H1 (cell line): ENCODE measurements at regions not wholly inside any gene's neighbourhood (a gene's known extent, or its start where the extent isn't known, plus 50 kb on each side); places are given as distances from the start of the nearest gene placed in this dataset.

Experiments used
- ATF3 ChIP-seq: IDR thresholded peaks from 2 replicates; pipeline ENCODE4 v1.6.1; 2011; ENCODE audit warnings: low read depth, mild to moderate bottlenecking, low read length; ENCODE audit not compliant: insufficient read depth

GRCh38 chr5:21142791-21143190 lies 1154.8 kb upstream of the CDH18 start (continued):
- no peak for TF ChIP-seq ATF3
